Endothelial cell of umbilical vein (primary cell): ENCODE measurements at regions not wholly inside any gene's neighbourhood (a gene's known extent, or its start where the extent isn't known, plus 50 kb on each side); places are given as distances from the start of the nearest gene placed in this dataset.

Source experiments
- CTCF ChIP-seq, 2 donors: IDR thresholded peaks; 1 replicate in 1 of 2; 2 replicates in 1 of 2; pipeline ENCODE4 v1.5.1; 2011; ENCODE audit warnings: low read length in 2 of 2, mild to moderate bottlenecking in 2 of 2, moderate library complexity in 2 of 2, control low read depth in 1 of 2, inconsistent platforms in 1 of 2, low read depth in 1 of 2; ENCODE audit not compliant: insufficient read depth in 1 of 2; ENCODE audit errors: extremely low read depth in 1 of 2
- EZH2 ChIP-seq: IDR thresholded peaks from 2 replicates; pipeline ENCODE4 v1.6.1; 2012; ENCODE audit warnings: borderline replicate concordance, low read depth, mild to moderate bottlenecking, moderate library complexity, low read length, inconsistent platforms; ENCODE audit not compliant: severe bottlenecking
- FOS ChIP-seq: IDR thresholded peaks from 2 replicates; pipeline ENCODE4 v1.6.1; 2011; ENCODE audit warnings: mild to moderate bottlenecking, low read length, moderate library complexity, borderline replicate concordance; ENCODE audit not compliant: insufficient read depth
- GATA2 ChIP-seq: IDR thresholded peaks from 2 replicates; pipeline ENCODE4 v1.7.0; 2011; ENCODE audit warnings: low read depth, mild to moderate bottlenecking, moderate library complexity, mixed read lengths, low read length; ENCODE audit not compliant: insufficient read length, insufficient read depth
- JUN ChIP-seq: IDR thresholded peaks from 2 replicates; pipeline ENCODE4 v1.6.1; 2011; ENCODE audit warnings: borderline replicate concordance, low read depth; ENCODE audit not compliant: insufficient read length, insufficient read depth
- MAX ChIP-seq: IDR thresholded peaks from 2 replicates; pipeline ENCODE4 v1.6.1; 2011; ENCODE audit not compliant: insufficient read depth, insufficient read length
- MYC ChIP-seq: IDR thresholded peaks from one replicate; pipeline ENCODE4 v1.6.1; 2011; ENCODE audit warnings: mild to moderate bottlenecking, low read depth, low read length
- POLR2A ChIP-seq: IDR thresholded peaks from 2 replicates; pipeline ENCODE4 v1.6.1; 2012; ENCODE audit warnings: low read depth, mild to moderate bottlenecking, control low read depth, low read length
- POLR2AphosphoS5 ChIP-seq: IDR thresholded peaks from 2 replicates; pipeline ENCODE4 v1.6.1; 2012; ENCODE audit warnings: low read depth, mild to moderate bottlenecking, control low read depth, low read length, moderate library complexity; ENCODE audit not compliant: insufficient read depth

GRCh38 chr13:91278291-91278690 lies 69.2 kb upstream of the MIR17HG start:
- TF ChIP-seq MYC (no peak), JUN (no peak), EZH2 (no peak), CTCF (IDR thresholded peaks at IDR 0.05; ENCODE audit: extremely low read depth in 1 of 2, insufficient read depth in 1 of 2, low read depth in 1 of 2, low read length in 2 of 2) (no peak), POLR2A (no peak), GATA2 (no peak), POLR2AphosphoS5 (no peak), FOS (no peak), MAX (no peak)
